OCI-LY7 (cell line): ENCODE measurements at regions not wholly inside any gene's neighbourhood (a gene's known extent, or its start where the extent isn't known, plus 50 kb on each side); places are given as distances from the start of the nearest gene placed in this dataset.

Experiments used
- BruUV-seq: library from RNA; stranded (reverse); fragments of 400-500 nt; replicated peaks from 2 replicates; lab custom pipeline; 2021; lab: Mats Ljungman, UMichigan
- CTCF ChIA-PET: fragments of 300-600 bp; sonication (Branson Sonifier 250); formaldehyde crosslinking; loops from one replicate; lab custom pipeline; 2022; ENCODE audit warnings: antibody characterized with exemption; ENCODE audit not compliant: unreplicated experiment; lab: Charles Lee
- POLR2A ChIA-PET: fragments of 300-600 bp; sonication (Branson Sonifier 250); formaldehyde crosslinking; loops from one replicate; lab custom pipeline; 2022; ENCODE audit warnings: antibody characterized with exemption; lab: Charles Lee
- DNase-seq: peaks from one replicate; pipeline ENCODE4 v3.0.0-alpha.2; 2015; ENCODE audit warnings: low spot score
- H2AFZ ChIP-seq: fragments of 200-600 bp; sonication (generic), shearing (Covaris generic); 2 replicates; pipeline ENCODE4 v1.6.1; 2014; ENCODE audit warnings: mild to moderate bottlenecking, antibody characterized with exemption, low read length, moderate library complexity
- H3K27ac ChIP-seq: fragments of 200-600 bp; sonication (generic); 2 replicates; pipeline ENCODE4 v1.5.1; 2014; ENCODE audit warnings: mixed run types, low read depth, mild to moderate bottlenecking, moderate library complexity, low read length, inconsistent platforms; ENCODE audit not compliant: poor library complexity, severe bottlenecking
- H3K36me3 ChIP-seq: fragments of 200-600 bp; sonication (generic); 2 replicates; pipeline ENCODE4 v1.6.1; 2014; ENCODE audit warnings: mild to moderate bottlenecking, antibody characterized with exemption, low read length, moderate library complexity, mixed read lengths; ENCODE audit not compliant: insufficient read depth
- H3K4me1 ChIP-seq: fragments of 200-600 bp; sonication (generic); 2 replicates; pipeline ENCODE4 v1.5.1; 2014; ENCODE audit warnings: mild to moderate bottlenecking, low read length; ENCODE audit not compliant: insufficient read depth, poor library complexity, severe bottlenecking
- H3K4me2 ChIP-seq: fragments of 200-600 bp; sonication (generic); 2 replicates; pipeline ENCODE4 v1.6.1; 2014; ENCODE audit warnings: mild to moderate bottlenecking, low read length
- H3K4me3 ChIP-seq: fragments of 200-600 bp; sonication (generic); 2 replicates; pipeline ENCODE4 v1.5.1; 2014; ENCODE audit warnings: mild to moderate bottlenecking, low read depth, low read length; ENCODE audit not compliant: poor library complexity, severe bottlenecking
- H3K79me2 ChIP-seq: fragments of 200-600 bp; sonication (generic); 2 replicates; pipeline ENCODE4 v1.6.1; 2016; ENCODE audit warnings: low read depth, mild to moderate bottlenecking, low read length, moderate library complexity, mixed read lengths; ENCODE audit not compliant: insufficient read depth
- H3K9me2 ChIP-seq: fragments of 200-600 bp; sonication (generic); 2 replicates; pipeline ENCODE4 v1.6.1; 2016; ENCODE audit warnings: mild to moderate bottlenecking, low read length, mixed read lengths; ENCODE audit not compliant: insufficient read depth
- H3K9me3 ChIP-seq: fragments of 200-600 bp; sonication (generic); 2 replicates; pipeline ENCODE4 v1.6.1; 2014; ENCODE audit warnings: mild to moderate bottlenecking, mixed run types, low read length, mixed read lengths
- H4K20me1 ChIP-seq: fragments of 200-600 bp; sonication (generic); 2 replicates; pipeline ENCODE4 v1.6.1; 2014; ENCODE audit warnings: mild to moderate bottlenecking, antibody characterized with exemption, low read length, moderate library complexity, mixed read lengths; ENCODE audit not compliant: insufficient read depth
- CTCF ChIP-seq: fragments of 200-600 bp; sonication (generic); conservative IDR thresholded peaks from 2 replicates; pipeline ENCODE4 v1.5.1; 2014; ENCODE audit warnings: mild to moderate bottlenecking, antibody characterized with exemption, low read length, moderate library complexity, mixed read lengths
- EZH2phosphoT487 ChIP-seq: fragments of 200-600 bp; sonication (generic); IDR thresholded peaks from 2 replicates; pipeline ENCODE4 v1.6.1; 2018; ENCODE audit warnings: low read depth, borderline replicate concordance, mild to moderate bottlenecking, mixed run types, antibody characterized with exemption, low read length, moderate library complexity, mixed read lengths
- intact Hi-C: fragments of 100-400 bp; cut with micrococcal nuclease; formaldehyde crosslinking; loops from one replicate; pipeline ENCODE4 v1.10.0; 2022; ENCODE audit not compliant: unreplicated experiment

DNA sequence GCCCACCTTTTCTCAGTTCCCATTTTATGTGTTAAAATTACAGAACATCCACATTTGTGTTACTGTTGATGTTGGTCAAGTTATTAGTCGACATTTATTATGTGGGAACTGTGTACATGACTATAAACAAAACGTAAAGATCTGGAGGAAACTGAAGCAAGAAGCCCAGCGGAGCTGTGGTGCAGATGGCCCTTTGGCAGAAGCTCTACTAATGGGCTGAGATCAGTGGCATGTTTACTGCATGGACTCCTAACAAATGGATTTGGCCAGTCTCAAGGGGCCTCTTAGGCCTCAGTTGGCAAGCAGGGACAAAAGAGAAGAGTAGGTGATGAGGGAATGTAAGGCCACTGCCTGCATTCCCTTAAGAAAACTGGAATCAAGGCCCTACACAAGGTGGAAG, 282.1 kb upstream of the TCF21 start:
- Histone ChIP-seq H3K9me2 (no peaks in the 10 kb centered on the region), H3K36me3 (no peaks in the 10 kb centered on the region), H3K4me2 (no peak overlapping the region), H3K27ac (no peak overlapping the region), H3K4me1 (no peaks in the 10 kb centered on the region), H2AFZ (no peak overlapping the region), H3K4me3 (no peak overlapping the region), H3K9me3 (no peaks in the 10 kb centered on the region), H4K20me1 (no peaks in the 10 kb centered on the region), H3K79me2 (no peaks in the 10 kb centered on the region)
- DNase-seq, result no peak
- ChIA-PET POLR2A (interaction anchor here (0.7 kb wide), 1 partner anchor 79 kb away, joined by 3 read pairs; no protein-coding TSS in a partner anchor), CTCF (no interaction called here)
- no TSS peak for BruUV-seq
- TF ChIP-seq EZH2phosphoT487 (no peak), CTCF (no peak)
- intact Hi-C loops, result no loop called here

GRCh38 chr6:133608620-133609019, 280.3 kb upstream of the TCF21 start:
- H3K9me3 ChIP-seq, result no peaks in the 10 kb centered on the region
- H3K4me3 ChIP-seq, result no peak overlapping the region
- no peak overlapping the region for H3K27ac ChIP-seq
- ChIA-PET CTCF (no interaction called here), POLR2A (interaction anchor here (1.3 kb wide), 1 partner anchor 9 kb away, joined by 3 read pairs; no protein-coding TSS in a partner anchor)
- no peaks in the 10 kb centered on the region for H3K9me2 ChIP-seq
- H3K36me3 ChIP-seq, result no peaks in the 10 kb centered on the region
- no peaks in the 10 kb centered on the region for H3K79me2 ChIP-seq
- H3K4me2 ChIP-seq, result no peak overlapping the region
- no peaks in the 10 kb centered on the region for H3K4me1 ChIP-seq
- intact Hi-C loops, result no loop called here
- no peaks in the 10 kb centered on the region for H4K20me1 ChIP-seq
- no peak for DNase-seq
- H2AFZ ChIP-seq, result no peak overlapping the region
- TF ChIP-seq CTCF, result no peak
- TF ChIP-seq EZH2phosphoT487, result no peak
- no TSS peak for BruUV-seq

DNA sequence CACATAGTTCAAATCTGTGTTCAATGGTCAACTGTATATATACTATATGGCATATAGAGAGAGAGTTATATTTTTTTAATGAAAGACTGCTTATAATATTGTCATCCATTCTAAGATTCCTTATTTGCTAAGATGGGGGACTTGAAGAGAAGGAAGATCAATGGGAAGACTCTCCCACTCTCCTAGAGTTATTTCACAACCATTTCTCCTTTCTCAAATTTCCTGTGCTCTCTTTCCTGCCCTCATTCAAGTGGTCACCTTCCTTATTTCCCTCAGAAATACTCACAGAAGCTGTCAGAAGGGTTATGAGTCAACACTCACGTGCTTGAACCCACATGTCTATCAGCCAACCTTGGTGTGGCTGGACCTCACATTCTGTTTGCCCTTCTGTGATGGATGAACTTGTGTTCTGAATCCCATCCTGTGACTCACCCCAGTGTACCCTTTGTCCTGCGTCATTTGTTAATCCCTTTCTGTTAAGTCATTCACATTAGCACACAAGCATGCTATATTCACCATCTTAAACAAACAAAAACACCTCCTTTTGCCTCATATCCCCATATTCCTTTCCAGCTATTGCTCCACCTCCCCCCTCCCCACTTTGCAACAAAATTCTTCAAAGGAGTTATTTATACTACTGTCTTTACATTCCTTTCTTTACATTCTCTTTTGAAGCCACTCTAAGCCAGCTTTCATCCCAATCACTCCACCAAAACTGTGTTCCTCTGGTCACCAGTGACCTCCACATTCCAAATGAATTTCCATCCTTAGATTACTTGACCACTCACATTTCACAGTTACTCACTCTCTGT, 279.3 kb upstream of the TCF21 start:
- no peaks in the 10 kb centered on the region for H3K9me3 ChIP-seq
- H3K79me2 ChIP-seq, result no peaks in the 10 kb centered on the region
- H3K4me1 ChIP-seq, result no peaks in the 10 kb centered on the region
- H3K36me3 ChIP-seq, result no peaks in the 10 kb centered on the region
- no peak overlapping the region for H2AFZ ChIP-seq
- POLR2A ChIA-PET, result interaction anchor here (1.3 kb wide), 1 partner anchor 10 kb away, joined by 3 read pairs; no protein-coding TSS in a partner anchor
- TF ChIP-seq CTCF, result no peak
- no peak for TF ChIP-seq EZH2phosphoT487
- intact Hi-C loops, result no loop called here
- H4K20me1 ChIP-seq, result no peaks in the 10 kb centered on the region
- no peak overlapping the region for H3K4me3 ChIP-seq
- CTCF ChIA-PET, result no interaction called here
- no peak overlapping the region for H3K27ac ChIP-seq
- no peak for DNase-seq
- BruUV-seq, result no TSS peak
- H3K9me2 ChIP-seq, result no peaks in the 10 kb centered on the region
- no peak overlapping the region for H3K4me2 ChIP-seq
